ENCODE measurements at regions not wholly inside any gene's neighbourhood (a gene's known extent, or its start where the extent isn't known, plus 50 kb on each side); places are given as distances from the start of the nearest gene placed in this dataset.

- no peak for DNase-seq
- no peaks in the 10 kb centered on the region for H3K27me3 ChIP-seq (replicated peaks; ENCODE audit: insufficient read depth)
- H3K9me2 ChIP-seq (ENCODE audit: insufficient read depth): no peaks in the 10 kb centered on the region
- no peaks in the 10 kb centered on the region for H3K36me3 ChIP-seq (ENCODE audit: low read depth)
- H3K9ac ChIP-seq: no peak overlapping the region
- in situ Hi-C loops (cut with MboI): loop anchor here (25.0 kb wide), 1 partner anchor 267 kb away; no protein-coding TSS in a partner anchor
- H3K4me2 ChIP-seq (ENCODE audit: unreplicated experiment): no peak overlapping the region
- no peaks in the 10 kb centered on the region for H3K9me3 ChIP-seq (ENCODE audit: low read depth)
- no peaks in the 10 kb centered on the region for H3K79me2 ChIP-seq (ENCODE audit: insufficient read depth)
- no peak overlapping the region for H3K4me3 ChIP-seq
- no peak overlapping the region for H2AFZ ChIP-seq
- peaks cover 21% of the 10 kb centered on the region for H3F3A ChIP-seq (ENCODE audit: insufficient read depth)
- no peaks in the 10 kb centered on the region for H4K20me1 ChIP-seq (ENCODE audit: insufficient read depth)
- WGBS, 2 experiments (ENCODE audit: low coverage in 1 of 2, low lambda C conversion rate in 2 of 2, missing lambda C conversion rate in 2 of 2): 92% methylated on average over 5 of the region's 5 CpGs
- H3K4me1 ChIP-seq (ENCODE audit: insufficient read depth): peaks cover 42% of the 10 kb centered on the region
- TF ChIP-seq EZH2 (IDR thresholded peaks at IDR 0.05; ENCODE audit: insufficient read depth, poor library complexity, severe bottlenecking): no peak
- TF ChIP-seq EZH2phosphoT487 (IDR thresholded peaks at IDR 0.05; ENCODE audit: insufficient read depth, low read depth): no peak
- H3K27ac ChIP-seq: no peak overlapping the region
Measured at GRCh38 chr5:53429706-53430105, 50.7 kb upstream of the FST start.

- Histone ChIP-seq H3K9me2 (ENCODE audit: insufficient read depth) (no peaks in the 10 kb centered on the region), H3K27ac (peak overlapping the region; percentile 39), H3K9me3 (ENCODE audit: low read depth) (no peaks in the 10 kb centered on the region), H4K20me1 (ENCODE audit: insufficient read depth) (no peaks in the 10 kb centered on the region), H2AFZ (peak overlapping the region; percentile 6; the same call in 1 of the 2 replicates), H3K27me3 (replicated peaks; ENCODE audit: insufficient read depth) (no peaks in the 10 kb centered on the region), H3K36me3 (ENCODE audit: low read depth) (no peaks in the 10 kb centered on the region), H3K9ac (no peak overlapping the region), H3K4me3 (no peak overlapping the region), H3K4me2 (ENCODE audit: unreplicated experiment) (peak overlapping the region; percentile 1), H3K4me1 (ENCODE audit: insufficient read depth) (peaks cover 31% of the 10 kb centered on the region), H3F3A (ENCODE audit: insufficient read depth) (peaks cover 17% of the 10 kb centered on the region; the same call in 1 of the 2 replicates), H3K79me2 (ENCODE audit: insufficient read depth) (no peaks in the 10 kb centered on the region)
- peak; percentile 80 for DNase-seq
- in situ Hi-C loops (cut with MboI): loop anchor here (25.0 kb wide), 1 partner anchor 268 kb away; no protein-coding TSS in a partner anchor
- WGBS, 2 experiments (ENCODE audit: low coverage in 1 of 2, low lambda C conversion rate in 2 of 2, missing lambda C conversion rate in 2 of 2): 36 to 39% methylated on average over 5 of the region's 5 CpGs
- TF ChIP-seq EZH2 (IDR thresholded peaks at IDR 0.05; ENCODE audit: insufficient read depth, poor library complexity, severe bottlenecking): no peak
- no peak for TF ChIP-seq EZH2phosphoT487 (IDR thresholded peaks at IDR 0.05; ENCODE audit: insufficient read depth, low read depth)
Measured at GRCh38 chr5:53430618-53431252, 49.7 kb upstream of the FST start.

All from GM23248 (cell line).